ENCODE measurements at regions not wholly inside any gene's neighbourhood (a gene's known extent, or its start where the extent isn't known, plus 50 kb on each side); places are given as distances from the start of the nearest gene placed in this dataset.

DNA sequence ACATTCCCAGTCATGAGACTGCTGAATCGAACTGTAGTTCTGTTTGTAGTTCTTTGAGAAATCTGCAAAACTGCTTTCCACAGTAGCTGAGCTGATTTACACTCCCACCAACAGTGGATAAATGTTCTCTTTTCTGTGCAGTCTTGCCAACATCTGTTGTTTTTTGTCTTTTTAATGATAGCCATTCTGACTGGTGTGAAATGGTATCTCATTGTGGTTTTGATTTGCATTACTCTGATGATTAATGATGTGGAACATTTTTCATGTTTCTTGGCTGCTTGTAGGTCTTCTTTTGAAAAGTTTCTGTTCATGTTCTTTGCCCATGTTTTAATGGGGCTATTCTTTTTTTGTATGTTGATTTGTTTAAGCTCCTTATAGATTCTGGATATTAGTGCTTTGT is 187.3 kb upstream of the TLE4 start:
- CTCF ChIA-PET: no interaction called here
- Mint-ChIP-seq H3K27ac (no peak overlapping the region), H3K4me3 (no peak overlapping the region), H3K36me3 (no peaks in the 10 kb centered on the region), H3K27me3 (peaks cover 3% of the 10 kb centered on the region), H3K9me3 (ENCODE audit: low read depth) (no peaks in the 10 kb centered on the region), H3K4me1 (no peaks in the 10 kb centered on the region)
- no peak for ATAC-seq
- DNase-seq: no peak

DNA sequence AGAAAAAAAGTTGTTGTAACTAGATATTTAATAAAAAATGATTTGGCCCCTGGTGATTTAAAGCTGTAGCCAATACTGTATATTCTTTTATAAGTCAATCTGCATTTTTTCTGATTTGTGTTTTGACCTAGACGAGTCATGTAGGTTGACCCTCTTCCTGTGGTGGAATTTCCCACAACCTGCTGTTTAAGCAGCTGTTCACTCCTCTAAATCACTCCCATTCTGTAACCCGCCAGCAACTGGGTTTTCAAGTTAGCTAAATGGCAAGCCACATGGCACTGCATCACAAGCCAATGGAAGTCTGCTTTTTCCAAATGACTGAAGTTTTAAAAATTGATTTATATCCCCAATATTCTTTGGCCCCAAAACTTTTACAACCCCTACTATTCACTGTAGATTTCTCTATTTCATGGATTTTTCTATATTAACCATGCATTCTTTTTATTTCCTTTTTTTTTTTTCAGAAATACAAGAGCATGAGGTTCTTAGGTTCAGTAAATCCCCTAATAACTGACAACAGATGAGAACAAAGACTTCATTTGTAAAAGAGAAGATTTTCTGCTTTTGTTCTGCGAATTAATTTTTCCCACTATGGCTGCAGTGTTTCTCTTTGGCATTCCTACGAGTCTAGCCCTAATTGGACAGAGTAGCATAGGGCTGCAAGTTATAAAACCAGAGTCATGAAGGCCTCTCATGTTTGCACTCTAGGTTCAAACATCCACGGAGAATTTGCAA is 184.5 kb upstream of the TLE4 start:
- peaks cover 3% of the 10 kb centered on the region for H3K27me3 Mint-ChIP-seq
- CTCF ChIA-PET: no interaction called here
- ATAC-seq: no peak
- DNase-seq: no peak
- no peaks in the 10 kb centered on the region for H3K4me1 Mint-ChIP-seq
- no peaks in the 10 kb centered on the region for H3K9me3 Mint-ChIP-seq (ENCODE audit: low read depth)
- H3K4me3 Mint-ChIP-seq: no peak overlapping the region
- H3K27ac Mint-ChIP-seq: no peak overlapping the region
- H3K36me3 Mint-ChIP-seq: no peaks in the 10 kb centered on the region

DNA sequence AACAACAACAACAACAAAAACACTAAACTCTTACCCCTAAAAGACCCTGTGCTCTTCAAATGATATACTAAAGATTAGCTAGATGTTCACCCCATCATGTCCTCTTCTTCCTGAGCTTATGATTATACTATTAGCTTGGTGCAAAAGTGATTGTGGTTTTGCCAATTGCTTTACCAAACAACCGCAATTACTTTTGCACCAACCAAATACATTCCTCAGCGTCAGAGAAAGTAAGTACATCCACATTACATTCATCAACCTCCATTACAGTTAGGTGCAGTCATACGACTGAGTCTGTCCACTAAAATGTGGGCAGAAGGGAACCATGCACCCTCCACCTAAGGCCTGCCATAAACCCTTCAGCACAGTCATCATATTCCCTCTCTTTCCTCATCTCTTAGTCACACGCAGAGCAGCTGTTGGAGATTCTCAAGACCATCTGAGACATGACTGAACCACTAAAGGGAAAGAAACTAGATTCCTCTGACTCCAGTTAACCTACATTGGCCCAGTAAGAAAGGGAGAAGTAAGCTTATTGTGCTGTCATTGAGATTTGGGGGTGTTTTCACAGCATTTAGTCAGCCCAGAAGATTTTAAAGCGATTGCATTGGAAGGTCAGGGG is 181.6 kb upstream of the TLE4 start:
- Mint-ChIP-seq H3K27me3 (peaks cover 5% of the 10 kb centered on the region), H3K9me3 (ENCODE audit: low read depth) (no peaks in the 10 kb centered on the region), H3K4me1 (no peaks in the 10 kb centered on the region), H3K27ac (no peak overlapping the region), H3K4me3 (no peak overlapping the region), H3K36me3 (no peaks in the 10 kb centered on the region)
- DNase-seq: no peak
- no peak for ATAC-seq
- CTCF ChIA-PET: interaction anchor here (1.1 kb wide), 1 partner anchor 91 kb away, joined by 3 read pairs; no protein-coding TSS in a partner anchor

DNA sequence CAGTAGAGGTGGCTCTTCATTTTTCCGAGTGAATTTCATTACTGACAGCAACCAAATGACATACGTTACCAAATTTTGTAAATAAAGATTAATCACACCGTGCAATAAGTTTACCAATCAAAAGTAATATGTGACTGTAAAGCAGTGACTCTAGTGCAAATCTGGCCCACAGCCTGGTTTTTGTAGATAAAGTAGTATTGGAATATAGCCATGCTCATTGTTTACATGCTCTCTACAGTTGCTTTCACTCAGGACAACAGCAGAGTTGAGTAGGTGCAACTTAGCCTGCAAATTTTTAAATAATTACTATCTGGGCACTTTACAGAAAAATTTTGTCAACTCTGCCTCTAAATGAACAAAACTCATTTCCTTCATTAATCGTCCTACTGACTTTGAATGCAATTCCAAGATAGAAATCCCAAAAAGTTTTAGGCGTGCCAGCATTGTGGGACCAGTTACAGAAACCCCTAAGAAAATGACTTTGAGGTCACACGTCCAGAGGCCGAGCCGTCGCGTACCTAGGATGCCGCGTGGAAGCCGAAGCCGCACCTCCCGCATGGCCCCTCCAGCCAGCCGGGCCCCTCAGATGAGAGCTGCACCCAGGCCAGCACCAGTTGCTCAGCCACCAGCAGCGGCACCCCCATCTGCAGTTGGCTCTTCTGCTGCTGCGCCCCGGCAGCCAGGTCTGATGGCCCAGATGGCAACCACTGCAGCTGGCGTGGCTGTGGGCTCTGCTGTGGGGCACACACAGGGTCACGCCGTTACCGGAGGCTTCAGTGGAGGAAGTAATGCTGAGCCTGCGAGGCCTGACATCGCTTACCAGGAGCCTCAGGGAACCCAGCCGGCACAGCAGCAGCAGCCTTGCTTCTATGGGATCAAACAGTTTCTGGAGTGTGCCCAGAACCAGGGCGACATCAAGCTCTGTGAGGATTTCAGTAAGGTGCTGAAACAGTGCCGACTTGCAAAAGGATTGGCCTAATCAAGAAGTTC is 180.7 kb upstream of the TLE4 start:
- peaks cover 5% of the 10 kb centered on the region for H3K27me3 Mint-ChIP-seq
- H3K9me3 Mint-ChIP-seq (ENCODE audit: low read depth): no peaks in the 10 kb centered on the region
- no peaks in the 10 kb centered on the region for H3K36me3 Mint-ChIP-seq
- H3K4me1 Mint-ChIP-seq: no peaks in the 10 kb centered on the region
- DNase-seq: no peak
- CTCF ChIA-PET: no interaction called here
- no peak overlapping the region for H3K4me3 Mint-ChIP-seq
- no peak overlapping the region for H3K27ac Mint-ChIP-seq
- ATAC-seq: no peak

DNA sequence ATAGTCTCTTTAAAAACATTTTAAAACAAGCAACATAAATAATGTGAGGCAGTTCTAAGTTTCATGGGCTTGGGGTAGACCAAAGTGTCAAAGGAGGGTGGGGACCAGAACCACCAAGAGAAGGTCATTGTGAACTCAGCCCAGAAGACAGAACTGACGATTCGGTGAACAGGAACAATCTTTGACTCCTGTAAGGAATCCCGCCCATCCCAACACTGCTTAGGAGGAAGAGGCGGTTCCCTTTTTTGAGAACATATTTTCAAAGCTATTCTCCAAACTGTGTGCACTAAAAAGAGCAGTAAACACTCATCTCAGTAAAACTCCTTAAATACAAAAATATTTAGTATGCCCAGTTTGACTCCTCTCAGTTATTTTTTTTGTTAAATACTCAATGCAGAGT is 176.5 kb upstream of the TLE4 start:
- Mint-ChIP-seq H3K4me3 (no peak overlapping the region), H3K9me3 (ENCODE audit: low read depth) (no peaks in the 10 kb centered on the region)

DNA sequence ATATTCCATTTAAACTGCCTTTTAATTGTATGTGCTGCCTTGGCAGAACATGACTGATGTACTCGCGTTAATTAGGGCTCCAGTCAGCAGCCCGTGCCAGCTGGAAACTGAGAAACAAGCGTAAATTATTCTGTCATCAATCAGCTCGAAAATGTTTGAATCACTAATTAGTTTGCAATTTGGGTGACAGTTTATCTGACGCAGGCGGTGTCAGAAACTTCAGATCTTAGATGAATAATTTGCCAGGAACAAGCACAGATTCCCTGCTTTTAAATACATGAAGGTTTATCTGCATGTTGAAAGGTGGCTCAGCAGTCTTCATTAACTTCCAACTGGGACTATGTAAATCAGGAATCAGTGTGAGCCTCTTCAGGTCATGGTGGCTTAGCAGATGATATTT is 176.0 kb upstream of the TLE4 start:
- CTCF ChIA-PET: no interaction called here
- Mint-ChIP-seq H3K27me3 (peaks cover 2% of the 10 kb centered on the region), H3K4me1 (no peaks in the 10 kb centered on the region), H3K4me3 (no peak overlapping the region), H3K36me3 (no peaks in the 10 kb centered on the region), H3K9me3 (ENCODE audit: low read depth) (no peaks in the 10 kb centered on the region), H3K27ac (no peak overlapping the region)
- DNase-seq (no peak), ATAC-seq (no peak)

More for the DNA sequence above, 176.5 kb upstream of the TLE4 start:
- CTCF ChIA-PET: no interaction called here
- DNase-seq: no peak
- no peaks in the 10 kb centered on the region for H3K36me3 Mint-ChIP-seq
- H3K4me1 Mint-ChIP-seq: no peaks in the 10 kb centered on the region
- H3K27ac Mint-ChIP-seq: no peak overlapping the region
- peaks cover 2% of the 10 kb centered on the region for H3K27me3 Mint-ChIP-seq
- ATAC-seq: no peak

DNA sequence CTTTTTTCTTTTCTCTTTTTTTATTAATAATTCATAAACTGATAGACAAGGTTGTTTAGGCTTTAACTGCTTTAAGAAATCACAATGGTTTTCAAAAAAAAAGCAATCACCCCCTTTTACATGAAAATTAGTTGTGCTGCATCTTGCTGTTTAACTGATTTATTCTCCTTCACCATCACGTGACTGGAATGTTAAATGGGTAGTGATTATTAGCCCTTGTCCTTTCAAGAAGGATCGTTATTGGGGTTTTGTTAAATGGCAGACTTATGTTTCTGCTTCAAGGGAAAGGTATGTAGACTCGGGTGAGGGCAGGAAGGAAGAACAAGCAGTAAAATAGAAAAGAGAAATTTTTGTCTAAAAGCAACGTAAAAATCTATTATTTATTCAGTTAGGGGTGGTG is 175.6 kb upstream of the TLE4 start:
- DNase-seq (no peak), ATAC-seq (no peak)
- no peaks in the 10 kb centered on the region for H3K9me3 Mint-ChIP-seq (ENCODE audit: low read depth)
- no peak overlapping the region for H3K4me3 Mint-ChIP-seq
- H3K27me3 Mint-ChIP-seq: peaks cover 2% of the 10 kb centered on the region
- CTCF ChIA-PET: no interaction called here
- no peaks in the 10 kb centered on the region for H3K4me1 Mint-ChIP-seq
- H3K27ac Mint-ChIP-seq: no peak overlapping the region
- no peaks in the 10 kb centered on the region for H3K36me3 Mint-ChIP-seq

DNA sequence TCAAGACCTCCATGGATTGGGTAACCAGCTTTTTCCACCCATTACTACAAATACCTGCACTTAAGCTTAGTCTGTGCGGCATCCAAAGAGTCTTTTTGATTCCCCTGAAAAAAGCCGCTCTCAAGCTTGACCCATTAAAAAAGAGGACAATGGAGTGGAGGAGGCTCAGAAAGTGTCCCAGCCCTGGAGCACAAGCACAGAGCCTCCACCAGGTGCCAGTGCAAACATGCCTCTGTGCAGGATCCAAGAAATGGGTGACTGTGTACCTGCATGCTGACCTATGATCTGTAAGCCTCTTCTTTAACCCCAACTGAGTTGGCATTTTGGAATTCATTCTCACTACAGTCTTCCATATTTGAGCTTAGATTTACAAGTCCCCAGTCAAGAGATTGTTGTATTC is 168.3 kb upstream of the TLE4 start:
- CTCF ChIA-PET: no interaction called here
- no peak overlapping the region for H3K27ac Mint-ChIP-seq
- no peaks in the 10 kb centered on the region for H3K27me3 Mint-ChIP-seq
- DNase-seq (no peak), ATAC-seq (no peak)
- no peak overlapping the region for H3K4me3 Mint-ChIP-seq
- H3K4me1 Mint-ChIP-seq: no peaks in the 10 kb centered on the region
- H3K9me3 Mint-ChIP-seq (ENCODE audit: low read depth): no peaks in the 10 kb centered on the region
- H3K36me3 Mint-ChIP-seq: no peaks in the 10 kb centered on the region

DNA sequence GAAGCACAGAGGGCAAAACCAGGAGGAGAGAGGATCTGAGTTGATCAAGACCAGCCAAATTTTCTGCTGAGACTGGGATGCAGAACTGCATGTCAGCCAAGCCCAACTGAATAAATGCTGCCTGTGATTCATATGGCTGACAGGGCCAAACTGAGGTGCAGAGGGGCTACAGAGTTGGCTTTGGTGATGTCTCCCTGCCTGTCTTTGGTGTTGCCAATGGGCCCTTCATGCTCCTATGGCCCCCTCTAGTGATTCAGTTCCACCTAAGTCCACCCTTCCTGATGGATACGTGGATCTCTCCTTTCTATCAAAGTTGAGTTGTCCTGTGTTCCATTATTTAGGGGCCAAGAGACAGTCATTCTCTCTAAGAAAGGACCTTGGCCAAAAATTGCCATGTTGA is 163.6 kb upstream of the TLE4 start:
- H3K4me1 Mint-ChIP-seq: no peaks in the 10 kb centered on the region
- H3K27ac Mint-ChIP-seq: no peak overlapping the region
- no peaks in the 10 kb centered on the region for H3K27me3 Mint-ChIP-seq
- H3K9me3 Mint-ChIP-seq (ENCODE audit: low read depth): no peaks in the 10 kb centered on the region
- DNase-seq: no peak
- CTCF ChIA-PET: no interaction called here
- no peak overlapping the region for H3K4me3 Mint-ChIP-seq
- no peaks in the 10 kb centered on the region for H3K36me3 Mint-ChIP-seq
- ATAC-seq: no peak

DNA sequence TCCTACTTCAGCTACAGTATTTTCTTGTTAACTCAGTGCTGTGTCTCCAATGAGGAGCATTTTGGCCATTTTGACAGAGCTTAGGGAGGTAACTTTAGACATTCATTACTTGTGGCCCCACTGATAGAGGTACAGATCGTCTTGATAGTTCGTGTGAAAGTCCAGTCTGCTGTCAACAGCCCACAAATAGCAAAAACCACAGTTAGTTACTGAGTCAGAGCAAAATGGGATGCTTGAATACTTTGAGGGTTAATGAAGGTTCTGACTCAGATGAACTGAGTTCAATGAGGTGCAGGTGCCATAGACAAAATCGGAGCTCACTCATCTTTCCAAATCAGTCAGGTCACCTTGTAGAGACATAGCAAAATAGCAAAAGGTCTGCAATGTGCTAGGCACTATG is 163.1 kb upstream of the TLE4 start:
- H3K4me3 Mint-ChIP-seq: no peak overlapping the region
- H3K4me1 Mint-ChIP-seq: no peaks in the 10 kb centered on the region
- DNase-seq (no peak), ATAC-seq (no peak)
- H3K9me3 Mint-ChIP-seq (ENCODE audit: low read depth): no peaks in the 10 kb centered on the region
- no peak overlapping the region for H3K27ac Mint-ChIP-seq
- H3K27me3 Mint-ChIP-seq: no peaks in the 10 kb centered on the region
- CTCF ChIA-PET: no interaction called here
- H3K36me3 Mint-ChIP-seq: no peaks in the 10 kb centered on the region

DNA sequence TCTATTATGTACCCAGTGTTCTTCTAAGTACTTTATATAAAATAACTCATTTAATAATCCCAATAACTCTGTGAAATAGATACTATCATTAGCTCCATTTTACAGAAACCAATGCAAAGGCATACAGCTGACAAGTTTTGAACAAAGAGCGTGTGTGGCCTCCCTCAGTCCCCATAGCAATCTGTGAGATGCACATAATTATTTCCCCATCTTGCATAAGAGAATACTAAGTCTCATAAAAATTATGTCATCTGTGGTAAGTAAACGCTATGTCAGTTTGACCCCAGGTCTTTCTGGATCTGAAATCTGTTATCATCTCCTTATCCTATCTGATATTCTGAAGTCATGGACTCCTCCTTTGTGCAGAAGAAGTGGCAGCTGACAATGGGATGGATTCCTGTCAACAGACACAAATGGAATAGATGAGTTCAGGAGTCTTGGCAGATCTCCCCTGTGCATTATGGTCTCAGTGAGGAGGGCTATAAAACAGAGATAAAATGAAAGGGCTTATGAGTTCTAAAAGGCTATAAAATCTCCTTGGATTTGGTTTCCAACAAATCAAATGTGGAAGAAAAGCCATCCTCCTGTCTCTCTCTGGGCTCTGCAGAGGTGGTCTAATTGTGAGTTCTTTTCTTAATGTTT is 162.5 kb upstream of the TLE4 start:
- CTCF ChIA-PET: no interaction called here
- ATAC-seq: no peak
- no peaks in the 10 kb centered on the region for H3K4me1 Mint-ChIP-seq
- no peaks in the 10 kb centered on the region for H3K36me3 Mint-ChIP-seq
- H3K27ac Mint-ChIP-seq: no peak overlapping the region
- H3K4me3 Mint-ChIP-seq: no peak overlapping the region
- H3K9me3 Mint-ChIP-seq (ENCODE audit: low read depth): no peaks in the 10 kb centered on the region
- H3K27me3 Mint-ChIP-seq: no peaks in the 10 kb centered on the region
- no peak for DNase-seq

DNA sequence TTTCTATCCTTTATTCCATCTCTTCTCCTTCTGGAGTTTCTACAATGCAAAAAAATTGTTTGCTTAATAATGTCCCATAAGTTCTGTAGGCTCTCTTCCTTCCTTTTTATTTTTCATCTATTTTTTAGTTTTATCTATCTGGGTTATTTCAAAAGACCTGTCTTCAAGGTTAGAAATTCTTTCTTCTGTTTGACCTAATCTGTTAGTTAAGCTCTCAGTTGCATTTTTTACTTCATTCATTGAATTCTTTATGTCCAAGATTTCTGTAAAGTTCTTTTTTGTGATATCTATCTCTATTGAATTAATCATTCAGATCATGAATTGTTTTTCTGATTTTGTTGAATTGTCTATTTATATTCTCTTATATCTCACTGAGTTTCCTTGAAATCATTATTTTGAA is 145.9 kb upstream of the TLE4 start:
- DNase-seq: no peak
- no peaks in the 10 kb centered on the region for H3K36me3 Mint-ChIP-seq
- no peak for ATAC-seq
- no peak overlapping the region for H3K27ac Mint-ChIP-seq
- CTCF ChIA-PET: no interaction called here
- H3K9me3 Mint-ChIP-seq (ENCODE audit: low read depth): peaks cover 6% of the 10 kb centered on the region
- no peak overlapping the region for H3K4me3 Mint-ChIP-seq
- H3K27me3 Mint-ChIP-seq: no peaks in the 10 kb centered on the region
- no peaks in the 10 kb centered on the region for H3K4me1 Mint-ChIP-seq

DNA sequence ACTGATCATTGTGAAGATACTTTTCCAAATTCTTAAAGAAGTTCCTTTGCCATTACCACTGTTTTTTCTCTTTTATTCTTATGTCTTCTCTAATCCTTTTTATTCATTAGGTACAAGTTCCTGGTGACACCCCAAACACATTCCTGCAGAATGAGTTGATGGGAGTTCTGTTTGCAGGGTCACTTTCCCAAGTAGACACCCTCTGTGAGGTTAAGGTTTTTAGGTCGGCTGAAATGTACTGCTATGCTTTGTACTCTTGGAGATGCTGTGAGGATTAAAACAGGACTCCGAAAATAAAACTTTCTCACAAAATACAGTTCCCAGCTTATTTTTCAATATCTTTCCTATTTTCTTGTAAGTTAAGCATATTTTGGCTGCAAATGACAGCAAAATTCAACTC is 143.3 kb upstream of the TLE4 start:
- ATAC-seq (no peak), DNase-seq (no peak)
- no peaks in the 10 kb centered on the region for H3K27me3 Mint-ChIP-seq

More for the DNA sequence above, 143.3 kb upstream of the TLE4 start:
- CTCF ChIA-PET: no interaction called here
- H3K36me3 Mint-ChIP-seq: no peaks in the 10 kb centered on the region
- H3K4me3 Mint-ChIP-seq: no peak overlapping the region
- no peaks in the 10 kb centered on the region for H3K4me1 Mint-ChIP-seq
- peaks cover 6% of the 10 kb centered on the region for H3K9me3 Mint-ChIP-seq (ENCODE audit: low read depth)
- no peak overlapping the region for H3K27ac Mint-ChIP-seq

Data from activated CD8-positive, alpha-beta memory T cell treated with anti-CD3 and anti-CD28 coated beads, Interleukin-2, amount 10 ng/mL, durations not matched to agents 7 days and 5 days (primary cell).